PC-9 (cell line): ENCODE measurements at regions not wholly inside any gene's neighbourhood (a gene's known extent, or its start where the extent isn't known, plus 50 kb on each side); places are given as distances from the start of the nearest gene placed in this dataset.

Experiments
- CTCF ChIP-seq: fragments of 200-600 bp; sonication (generic); conservative IDR thresholded peaks from 2 replicates; pipeline ENCODE4 v1.6.1; 2017; ENCODE audit warnings: mixed run types, antibody characterized with exemption, mild to moderate bottlenecking, moderate library complexity
- EZH2 ChIP-seq: fragments of 200-600 bp; sonication (generic); IDR thresholded peaks from 2 replicates; pipeline ENCODE4 v1.8.0; 2017; ENCODE audit warnings: antibody characterized with exemption, low read depth

GRCh38 chr2:64880193-64880951 lies 108.8 kb upstream of the SLC1A4 start:
- TF ChIP-seq CTCF: no peak
- TF ChIP-seq EZH2: no peak
